K562 (cell line): ENCODE measurements at regions not wholly inside any gene's neighbourhood (a gene's known extent, or its start where the extent isn't known, plus 50 kb on each side); places are given as distances from the start of the nearest gene placed in this dataset.

ENCODE experiments used
- CLOCK ChIP-seq: fragments of 250-450 bp; sonication (Bioruptor Pico); IDR thresholded peaks from 2 replicates; pipeline ENCODE4 v1.4.0; 2020; ENCODE audit warnings: mild to moderate bottlenecking, moderate library complexity, borderline replicate concordance
- ETV6 ChIP-seq, 3 experiments: fragments of 150-350 bp in 1 of 3; sonication (generic) in 1 of 3; formaldehyde crosslinking in 1 of 3; IDR thresholded peaks; 2 replicates each; pipeline versions ENCODE4 v1.6.1 to v1.8.0; 2014 to 2022; ENCODE audit warnings: borderline replicate concordance in 2 of 3, low read depth in 2 of 3, antibody characterized with exemption in 1 of 3, low read length in 1 of 3, mild to moderate bottlenecking in 1 of 3, missing genetic modification reagents in 1 of 3
- FOXA3 ChIP-seq, 2 experiments: fragments of 450-650 bp in 1 of 2; sonication (generic) in 1 of 2; formaldehyde crosslinking; IDR thresholded peaks in 1 of 2; conservative IDR thresholded peaks in 1 of 2; 2 replicates each; pipeline versions ENCODE4 v1.4.0 to v1.8.0; 2020 to 2022; ENCODE audit warnings: mild to moderate bottlenecking in 2 of 2, missing genetic modification reagents in 1 of 2
- FOXP4 ChIP-seq: sonication (generic); formaldehyde crosslinking; IDR thresholded peaks from 2 replicates; pipeline ENCODE4 v1.8.0; 2022; ENCODE audit warnings: mild to moderate bottlenecking, missing genetic modification reagents, borderline replicate concordance
- RUNX1 ChIP-seq: sonication (generic); IDR thresholded peaks from 2 replicates; pipeline ENCODE4 v1.6.1; 2016; ENCODE audit warnings: antibody characterized with exemption, low read depth
- SIX5 ChIP-seq, 2 experiments: IDR thresholded peaks; 2 replicates each; pipeline ENCODE4 v1.6.1; 2011; ENCODE audit warnings: low read length in 2 of 2, borderline replicate concordance in 1 of 2, low read depth in 1 of 2, mild to moderate bottlenecking in 1 of 2, moderate library complexity in 1 of 2; ENCODE audit not compliant: insufficient read depth in 1 of 2

GRCh38 chr13:47218611-47219010, 321.8 kb upstream of the HTR2A start (continued):
- no peak for TF ChIP-seq CLOCK (CRISPR knock-in tag)
- no peak for TF ChIP-seq FOXA3 (CRISPR knock-in tag; conservative IDR thresholded peaks at IDR 0.05 in 1 of 2, IDR thresholded peaks at IDR 0.05 in 1 of 2)
- TF ChIP-seq ETV6 (IDR thresholded peaks at IDR 0.05; ENCODE audit: borderline replicate concordance in 1 of 2, low read depth in 2 of 2, low read length in 1 of 2): no peak
- TF ChIP-seq ETV6 (CRISPR knock-in tag; IDR thresholded peaks at IDR 0.05; ENCODE audit: borderline replicate concordance): no peak
- TF ChIP-seq RUNX1: no peak
- TF ChIP-seq FOXP4: no peak
- TF ChIP-seq SIX5 (IDR thresholded peaks at IDR 0.05; ENCODE audit: borderline replicate concordance in 1 of 2, insufficient read depth in 1 of 2, low read depth in 1 of 2, low read length in 2 of 2): no peak
